Tibial nerve (tissue), 4 donors: ENCODE measurements at regions not wholly inside any gene's neighbourhood (a gene's known extent, or its start where the extent isn't known, plus 50 kb on each side); places are given as distances from the start of the nearest gene placed in this dataset.

ENCODE experiments used
- CTCF ChIP-seq, 5 experiments: fragments of 200-600 bp in 3 of 5; fragments of 450-650 bp in 2 of 5; sonication (generic) in 3 of 5; IDR thresholded peaks; one replicate each; pipeline ENCODE4 v1.5.1; 2016 to 2019; ENCODE audit warnings: antibody characterized with exemption in 5 of 5, mild to moderate bottlenecking in 3 of 5, moderate library complexity in 2 of 5
- EP300 ChIP-seq, 2 donors: sonication (generic); formaldehyde crosslinking; IDR thresholded peaks; one replicate each; pipeline ENCODE4 v1.6.1; 2017; ENCODE audit warnings: antibody characterized with exemption in 2 of 2, mild to moderate bottlenecking in 1 of 2
- POLR2A ChIP-seq, 2 donors: fragments of 450-650 bp; IDR thresholded peaks; one replicate each; pipeline ENCODE4 v1.6.1; 2017; ENCODE audit warnings: antibody characterized with exemption in 2 of 2, mild to moderate bottlenecking in 2 of 2, moderate library complexity in 2 of 2

GRCh38 chr7:69282946-69283345, 315.3 kb upstream of the AUTS2 start:
- TF ChIP-seq CTCF (IDR thresholded peaks at IDR 0.05): no peak
- TF ChIP-seq POLR2A (IDR thresholded peaks at IDR 0.05): no peak
- no peak for TF ChIP-seq EP300 (IDR thresholded peaks at IDR 0.05)
